ENCODE measurements at regions not wholly inside any gene's neighbourhood (a gene's known extent, or its start where the extent isn't known, plus 50 kb on each side); places are given as distances from the start of the nearest gene placed in this dataset.

- no peak for TF ChIP-seq CTCF (IDR thresholded peaks at IDR 0.05)
- TF ChIP-seq ZFX (IDR thresholded peaks at IDR 0.05; ENCODE audit: borderline replicate concordance) = no peak
Measured at GRCh38 chr18:46224181-46224775, 120.1 kb downstream of the HAUS1 start.

All from 22Rv1 (cell line).